GM23338 (cell line): ENCODE measurements at regions not wholly inside any gene's neighbourhood (a gene's known extent, or its start where the extent isn't known, plus 50 kb on each side); places are given as distances from the start of the nearest gene placed in this dataset.
A peak's percentile ranks its signal among the peaks of the same experiment; 100 is the strongest.

Source experiments
- ATAC-seq: fragments of 200-7000 bp; cut with Tn5 transposase; 3 replicates; pipeline ENCODE4 v1.9.1; 2020
- DNase-seq: peaks from one replicate; pipeline ENCODE4 v3.0.0-alpha.2; 2015; ENCODE audit warnings: low spot score
- H2AFZ ChIP-seq: fragments of 200-600 bp; sonication (generic); 2 replicates; pipeline ENCODE4 v1.8.0; 2016; ENCODE audit warnings: antibody characterized with exemption, mild to moderate bottlenecking, moderate library complexity
- H3F3A ChIP-seq: fragments of 200-600 bp; sonication (generic); replicated peaks from 2 replicates; pipeline ENCODE4 v1.8.0; 2017; ENCODE audit warnings: antibody characterized with exemption, mixed run types, low read depth
- H3K27ac ChIP-seq: fragments of 200-600 bp; sonication (generic); 2 replicates; pipeline ENCODE4 v1.6.1; 2016; ENCODE audit warnings: low read depth
- H3K27me3 ChIP-seq: fragments of 200-600 bp; sonication (generic); 2 replicates; pipeline ENCODE4 v1.8.0; 2016; ENCODE audit warnings: mild to moderate bottlenecking, mixed run types, moderate library complexity; ENCODE audit not compliant: insufficient read depth
- H3K36me3 ChIP-seq: fragments of 200-600 bp; sonication (generic); 2 replicates; pipeline ENCODE4 v1.8.0; 2016; ENCODE audit warnings: mild to moderate bottlenecking; ENCODE audit not compliant: insufficient read depth
- H3K4me1 ChIP-seq: fragments of 200-600 bp; sonication (generic); 2 replicates; pipeline ENCODE4 v1.8.0; 2016; ENCODE audit warnings: mild to moderate bottlenecking, moderate library complexity; ENCODE audit not compliant: insufficient read depth
- H3K4me2 ChIP-seq: fragments of 200-600 bp; sonication (generic); 2 replicates; pipeline ENCODE4 v1.7.1; 2017; ENCODE audit warnings: mixed run types
- H3K4me3 ChIP-seq: fragments of 200-600 bp; sonication (generic); 2 replicates; pipeline ENCODE4 v1.6.1; 2016; ENCODE audit warnings: mixed run types
- H3K79me2 ChIP-seq: fragments of 200-600 bp; sonication (generic); replicated peaks from 2 replicates; pipeline ENCODE4 v1.8.0; 2017; ENCODE audit warnings: mild to moderate bottlenecking; ENCODE audit not compliant: insufficient read depth
- H3K9me2 ChIP-seq: fragments of 200-600 bp; sonication (generic); 2 replicates; pipeline ENCODE4 v1.8.0; 2017; ENCODE audit not compliant: insufficient read depth
- H4K20me1 ChIP-seq: fragments of 200-600 bp; sonication (generic); replicated peaks from 2 replicates; pipeline ENCODE4 v1.8.0; 2017; ENCODE audit warnings: mild to moderate bottlenecking; ENCODE audit not compliant: insufficient read depth
- H3K27ac Mint-ChIP-seq: 2 replicates; pipeline ENCODE4 v1.8.0; 2020; ENCODE audit warnings: inconsistent platforms, mild to moderate bottlenecking, moderate library complexity, mixed read lengths
- H3K27me3 Mint-ChIP-seq: 3 replicates; pipeline ENCODE4 v1.8.0; 2022; ENCODE audit warnings: low read depth, mild to moderate bottlenecking, moderate library complexity, mixed read lengths, inconsistent platforms; ENCODE audit not compliant: insufficient read depth, poor library complexity
- H3K36me3 Mint-ChIP-seq: 3 replicates; pipeline ENCODE4 v1.8.0; 2021; ENCODE audit warnings: low read depth, mild to moderate bottlenecking, inconsistent platforms, moderate library complexity, mixed read lengths
- H3K4me1 Mint-ChIP-seq: 3 replicates; pipeline ENCODE4 v1.8.0; 2020; ENCODE audit warnings: mild to moderate bottlenecking, inconsistent platforms, mixed read lengths
- H3K4me3 Mint-ChIP-seq: 3 replicates; pipeline ENCODE4 v1.8.0; 2021; ENCODE audit warnings: moderate library complexity, mild to moderate bottlenecking, inconsistent platforms, mixed read lengths
- H3K9me3 Mint-ChIP-seq: 3 replicates; pipeline ENCODE4 v1.8.0; 2020; ENCODE audit warnings: moderate library complexity, mild to moderate bottlenecking, inconsistent platforms, mixed read lengths
- CREB1 ChIP-seq: fragments of 250-450 bp; sonication (Bioruptor Pico); IDR thresholded peaks from 2 replicates; pipeline ENCODE4 v1.5.0; 2020; ENCODE audit warnings: low read depth, mild to moderate bottlenecking, moderate library complexity
- CTCF ChIP-seq, 2 experiments: fragments of 200-600 bp in 1 of 2; sonication (generic) in 1 of 2; conservative IDR thresholded peaks; 2 replicates each; pipeline versions ENCODE4 v1.5.1 to v1.6.1; 2016 to 2017; ENCODE audit warnings: antibody characterized with exemption in 2 of 2, low read depth in 2 of 2, mild to moderate bottlenecking in 2 of 2, moderate library complexity in 1 of 2
- ETS1 ChIP-seq: IDR thresholded peaks from 2 replicates; pipeline ENCODE4 v1.6.1; 2016; ENCODE audit warnings: antibody characterized with exemption
- EZH2 ChIP-seq: fragments of 200-600 bp; sonication (generic); IDR thresholded peaks from one replicate; pipeline ENCODE4 v1.8.0; 2017; ENCODE audit warnings: antibody characterized with exemption, mild to moderate bottlenecking, low read depth; ENCODE audit not compliant: unreplicated experiment
- EZH2phosphoT487 ChIP-seq: fragments of 200-600 bp; sonication (generic); IDR thresholded peaks from one replicate; pipeline ENCODE4 v1.8.1; 2018; ENCODE audit warnings: antibody characterized with exemption; ENCODE audit not compliant: unreplicated experiment
- JUNB ChIP-seq: IDR thresholded peaks from one replicate; pipeline ENCODE4 v1.6.1; 2016; ENCODE audit warnings: antibody characterized with exemption; ENCODE audit not compliant: unreplicated experiment
- NANOG ChIP-seq: IDR thresholded peaks from 2 replicates; pipeline ENCODE4 v1.6.1; 2016; ENCODE audit warnings: antibody characterized with exemption, borderline replicate concordance
- POLR2AphosphoS5 ChIP-seq: IDR thresholded peaks from 2 replicates; pipeline ENCODE4 v1.6.1; 2016; ENCODE audit warnings: antibody characterized with exemption, low read depth
- REST ChIP-seq: IDR thresholded peaks from one replicate; pipeline ENCODE4 v1.6.1; 2018; ENCODE audit warnings: antibody characterized with exemption; ENCODE audit not compliant: unreplicated experiment
- STAT1 ChIP-seq: IDR thresholded peaks from one replicate; pipeline ENCODE4 v1.6.1; 2016; ENCODE audit warnings: antibody characterized with exemption; ENCODE audit not compliant: unreplicated experiment
- ZNF114 ChIP-seq: fragments of 250-450 bp; sonication (Bioruptor Pico); IDR thresholded peaks from 2 replicates; pipeline ENCODE4 v1.5.0; 2020; ENCODE audit warnings: mild to moderate bottlenecking, moderate library complexity
- ZNF331 ChIP-seq: fragments of 250-450 bp; sonication (Bioruptor Pico); IDR thresholded peaks from 2 replicates; pipeline ENCODE4 v1.5.0; 2020; ENCODE audit warnings: low read depth, mild to moderate bottlenecking, moderate library complexity
- ZNF462 ChIP-seq: fragments of 250-450 bp; sonication (Bioruptor Pico); IDR thresholded peaks from 2 replicates; pipeline ENCODE4 v1.5.0; 2020; ENCODE audit warnings: mild to moderate bottlenecking, moderate library complexity

GRCh38 chr3:89699229-89699628 is 591.8 kb downstream of the EPHA3 start:
- H3K4me3 ChIP-seq, result no peak overlapping the region
- DNase-seq, result no peak
- H2AFZ ChIP-seq, result peak overlapping the region; percentile 43; the same call in 1 of the 2 replicates
- no peak overlapping the region for H3K4me3 Mint-ChIP-seq
- H3K4me1 ChIP-seq, result no peaks in the 10 kb centered on the region
- no peaks in the 10 kb centered on the region for H3K27me3 ChIP-seq
- no peak overlapping the region for H3K27ac ChIP-seq
- no peak overlapping the region for H3K4me2 ChIP-seq
- H3K9me3 Mint-ChIP-seq, result peaks cover 26% of the 10 kb centered on the region
- H3K9me2 ChIP-seq, result 0 out of 2 replicates have a peak, but pooled peaks cover 5% of the 10 kb centered on the region
- peaks cover 29% of the 10 kb centered on the region for H3K36me3 Mint-ChIP-seq
- H3F3A ChIP-seq, result no peaks in the 10 kb centered on the region
- no peaks in the 10 kb centered on the region for H3K36me3 ChIP-seq
- TF ChIP-seq POLR2AphosphoS5, result no peak
- TF ChIP-seq STAT1, result no peak
- no peak for TF ChIP-seq EZH2phosphoT487
- TF ChIP-seq ZNF114 (CRISPR knock-in tag), result no peak
- TF ChIP-seq CTCF (conservative IDR thresholded peaks at IDR 0.05; ENCODE audit: low read depth in 2 of 2), result no peak
- no peak for TF ChIP-seq ZNF462
- TF ChIP-seq REST, result no peak
- TF ChIP-seq CREB1 (CRISPR knock-in tag), result no peak
- TF ChIP-seq JUNB, result no peak
- no peak for TF ChIP-seq ZNF331 (CRISPR knock-in tag)
- TF ChIP-seq EZH2, result no peak
- TF ChIP-seq ETS1, result no peak
- no peak for TF ChIP-seq NANOG
- ATAC-seq, result no peak
- H4K20me1 ChIP-seq, result no peaks in the 10 kb centered on the region
- no peaks in the 10 kb centered on the region for H3K4me1 Mint-ChIP-seq
- no peaks in the 10 kb centered on the region for H3K79me2 ChIP-seq
- H3K27me3 Mint-ChIP-seq, result no peaks in the 10 kb centered on the region
- H3K27ac Mint-ChIP-seq, result no peak overlapping the region
